ENCODE measurements at regions not wholly inside any gene's neighbourhood (a gene's known extent, or its start where the extent isn't known, plus 50 kb on each side); places are given as distances from the start of the nearest gene placed in this dataset.

GRCh38 chr6:113776998-113777397 lies 80.1 kb upstream of the MARCKS start:
- TF ChIP-seq POLR2A (IDR thresholded peaks at IDR 0.05; ENCODE audit: low read length) (no peak), GATA1 (IDR thresholded peaks at IDR 0.05; ENCODE audit: low read depth, low read length) (no peak)
